ENCODE measurements at regions not wholly inside any gene's neighbourhood (a gene's known extent, or its start where the extent isn't known, plus 50 kb on each side); places are given as distances from the start of the nearest gene placed in this dataset.

DNA sequence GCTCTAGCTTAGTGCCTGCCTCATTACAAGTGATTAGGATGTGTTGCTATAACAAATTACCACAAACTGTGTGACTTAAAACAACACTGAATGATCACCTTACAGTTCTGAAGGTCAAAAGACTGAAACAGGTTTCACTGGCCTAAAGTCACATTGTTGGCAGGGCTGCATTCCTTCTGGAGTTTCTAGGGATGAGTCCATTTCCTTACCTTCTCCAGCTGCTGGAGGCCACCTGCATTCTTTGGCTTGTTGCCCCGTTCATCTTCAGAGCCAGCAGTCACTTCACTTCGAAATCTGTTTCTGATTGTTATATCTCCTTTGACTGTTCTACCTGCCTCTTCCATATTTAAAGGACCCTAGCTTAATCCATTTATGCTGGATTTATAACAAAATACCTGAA, 69.4 kb upstream of the MTPN start:
- H3K36me3 Mint-ChIP-seq (ENCODE audit: low read depth), result no peaks in the 10 kb centered on the region
- no peak for DNase-seq
- H3K27ac Mint-ChIP-seq, result no peak overlapping the region
- no peak for TF ChIP-seq CTCF (IDR thresholded peaks at IDR 0.05)
- H3K4me3 Mint-ChIP-seq, result no peak overlapping the region
- peaks cover 4% of the 10 kb centered on the region for H3K27me3 Mint-ChIP-seq (ENCODE audit: insufficient read depth)
- no peaks in the 10 kb centered on the region for H3K9me3 Mint-ChIP-seq
- no peaks in the 10 kb centered on the region for H3K4me1 Mint-ChIP-seq (ENCODE audit: low read depth)

DNA sequence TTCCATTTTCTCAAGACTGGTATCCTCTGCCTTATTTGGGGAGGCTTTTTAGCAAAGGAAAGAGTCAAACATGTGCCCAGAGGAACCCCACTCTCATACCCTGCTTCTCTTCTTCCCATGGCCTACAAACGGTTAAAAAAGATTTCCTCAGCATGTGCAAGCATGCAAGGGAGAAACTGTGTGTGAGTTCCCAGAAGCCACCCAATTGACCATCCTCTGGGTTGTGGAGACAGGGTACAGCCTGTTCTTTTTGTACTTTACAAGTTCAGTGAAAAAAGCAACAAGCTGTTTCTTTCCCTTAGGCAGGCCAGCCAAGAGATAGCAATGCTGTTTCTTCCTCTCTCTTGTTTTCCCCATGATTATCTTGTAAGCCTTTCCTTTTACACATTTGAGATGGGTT, 68.8 kb upstream of the MTPN start:
- no peak for DNase-seq
- Mint-ChIP-seq H3K36me3 (ENCODE audit: low read depth) (no peaks in the 10 kb centered on the region), H3K27me3 (ENCODE audit: insufficient read depth) (peaks cover 4% of the 10 kb centered on the region), H3K4me1 (ENCODE audit: low read depth) (no peaks in the 10 kb centered on the region), H3K9me3 (no peaks in the 10 kb centered on the region), H3K4me3 (no peak overlapping the region), H3K27ac (no peak overlapping the region)
- no peak for TF ChIP-seq CTCF (IDR thresholded peaks at IDR 0.05)

- Mint-ChIP-seq H3K27me3 (ENCODE audit: insufficient read depth) (peaks cover 4% of the 10 kb centered on the region), H3K27ac (no peak overlapping the region), H3K4me3 (no peak overlapping the region), H3K36me3 (ENCODE audit: low read depth) (no peaks in the 10 kb centered on the region), H3K9me3 (no peaks in the 10 kb centered on the region), H3K4me1 (ENCODE audit: low read depth) (no peaks in the 10 kb centered on the region)
- no peak for TF ChIP-seq CTCF (IDR thresholded peaks at IDR 0.05)
- no peak for DNase-seq
Measured at GRCh38 chr7:136045181-136045580, 68.0 kb upstream of the MTPN start.

GRCh38 chr7:136039577-136040345, 62.6 kb upstream of the MTPN start:
- peaks cover 19% of the 10 kb centered on the region for H3K4me1 Mint-ChIP-seq (ENCODE audit: low read depth)
- TF ChIP-seq CTCF (IDR thresholded peaks at IDR 0.05), result no peak
- no peak for DNase-seq
- peaks cover 2% of the 10 kb centered on the region; the same call in 1 of the 2 replicates for H3K27me3 Mint-ChIP-seq (ENCODE audit: insufficient read depth)
- no peaks in the 10 kb centered on the region for H3K9me3 Mint-ChIP-seq
- no peak overlapping the region for H3K27ac Mint-ChIP-seq
- H3K4me3 Mint-ChIP-seq, result no peak overlapping the region
- no peaks in the 10 kb centered on the region for H3K36me3 Mint-ChIP-seq (ENCODE audit: low read depth)

DNA sequence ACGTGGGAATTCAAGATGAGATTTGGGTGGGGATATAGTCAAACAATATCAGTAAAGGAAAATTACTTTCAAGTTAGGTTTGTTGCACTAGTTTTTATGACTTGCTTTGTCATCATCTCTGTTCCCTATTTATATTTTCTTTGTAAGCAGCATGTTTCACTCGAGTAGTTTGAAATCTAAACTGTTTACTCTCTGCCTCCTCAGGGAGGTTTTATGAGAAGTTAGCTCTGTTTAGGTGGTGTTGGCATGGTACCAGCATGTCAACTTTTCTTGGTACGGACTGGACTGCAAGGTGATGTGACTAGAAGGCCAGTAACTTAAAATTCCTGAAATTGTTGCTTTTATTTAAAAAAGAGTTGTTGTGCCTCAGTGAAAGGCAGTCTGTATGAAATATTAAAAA, 59.2 kb upstream of the MTPN start:
- H3K4me3 Mint-ChIP-seq, result no peak overlapping the region
- H3K36me3 Mint-ChIP-seq (ENCODE audit: low read depth), result no peaks in the 10 kb centered on the region

More for the DNA sequence above, 59.2 kb upstream of the MTPN start:
- DNase-seq, result no peak
- Mint-ChIP-seq H3K4me1 (ENCODE audit: low read depth) (peaks cover 19% of the 10 kb centered on the region), H3K27ac (no peak overlapping the region), H3K9me3 (no peaks in the 10 kb centered on the region), H3K27me3 (ENCODE audit: insufficient read depth) (peaks cover 2% of the 10 kb centered on the region; the same call in 1 of the 2 replicates)
- TF ChIP-seq CTCF (IDR thresholded peaks at IDR 0.05), result no peak
